ENCODE measurements at regions not wholly inside any gene's neighbourhood (a gene's known extent, or its start where the extent isn't known, plus 50 kb on each side); places are given as distances from the start of the nearest gene placed in this dataset.

DNA sequence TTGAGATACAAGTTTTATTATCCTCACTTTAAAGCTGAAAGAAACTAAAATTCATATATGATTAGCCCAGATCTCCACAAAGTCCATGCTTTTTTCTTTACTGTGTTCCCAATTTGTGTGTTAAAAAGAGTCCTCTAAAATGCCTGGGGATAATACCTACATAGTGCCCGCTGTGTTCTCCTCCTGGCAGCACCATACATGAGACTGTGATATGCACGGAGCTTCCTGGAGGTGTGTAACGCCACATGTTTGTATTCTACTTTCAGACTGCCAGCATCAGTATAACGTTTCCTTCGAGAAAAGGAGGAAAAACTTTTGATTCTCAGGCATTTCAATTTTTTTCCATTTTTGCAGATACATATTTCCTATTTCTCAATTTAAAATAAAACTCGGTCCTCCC lies 273.3 kb upstream of the TGFBR2 start:
- Histone ChIP-seq H3K9ac (ENCODE audit: insufficient read depth, low read length, poor library complexity, severe bottlenecking) (no peak overlapping the region), H3K36me3 (replicated peaks in 1 of 2; ENCODE audit: control insufficient read depth in 1 of 2, insufficient read depth in 2 of 2, low read length in 2 of 2) (no peaks in the 10 kb centered on the region), H3K27ac (ENCODE audit: low read depth in 1 of 2, low read length in 2 of 2) (no peak overlapping the region), H3K4me2 (replicated peaks; ENCODE audit: extremely low read depth, low read length, poor library complexity, severe bottlenecking) (no peak overlapping the region), H3K4me1 (ENCODE audit: control insufficient read depth in 1 of 2, insufficient read depth in 2 of 2, low read length in 2 of 2) (peaks cover 0 to 10% of the 10 kb centered on the region in 2 donors), H3K79me2 (ENCODE audit: insufficient read depth, low read length) (no peaks in the 10 kb centered on the region), H3K27me3 (ENCODE audit: control insufficient read depth in 2 of 2, insufficient read depth in 2 of 2, low read length in 2 of 2) (no peaks in the 10 kb centered on the region), H4K20me1 (ENCODE audit: insufficient read depth, low read length) (no peaks in the 10 kb centered on the region), H3K4me3 (replicated peaks in 1 of 3; ENCODE audit: low read depth in 2 of 3, low read length in 3 of 3) (no peak overlapping the region), H3K9me3 (replicated peaks in 1 of 2; ENCODE audit: control insufficient read depth in 1 of 2, insufficient read depth in 1 of 2, low read length in 2 of 2) (no peaks in the 10 kb centered on the region), H2AFZ (ENCODE audit: insufficient read depth, low read depth, low read length, poor library complexity, severe bottlenecking) (no peak overlapping the region)
- H3K27ac Mint-ChIP-seq, result peak overlapping the region in 1 of 7 donors; percentile 65
- H3K27me3 Mint-ChIP-seq (ENCODE audit: low read depth in 3 of 3), result peaks cover 0 to 1% (median 0%) of the 10 kb centered on the region in 3 donors
- intact Hi-C loops (cut with micrococcal nuclease), result no loop called here
- no peaks in the 10 kb centered on the region for H3K36me3 Mint-ChIP-seq
- H3K4me1 Mint-ChIP-seq, result peaks cover 5% of the 10 kb centered on the region
- TF ChIP-seq, protein P1, sequence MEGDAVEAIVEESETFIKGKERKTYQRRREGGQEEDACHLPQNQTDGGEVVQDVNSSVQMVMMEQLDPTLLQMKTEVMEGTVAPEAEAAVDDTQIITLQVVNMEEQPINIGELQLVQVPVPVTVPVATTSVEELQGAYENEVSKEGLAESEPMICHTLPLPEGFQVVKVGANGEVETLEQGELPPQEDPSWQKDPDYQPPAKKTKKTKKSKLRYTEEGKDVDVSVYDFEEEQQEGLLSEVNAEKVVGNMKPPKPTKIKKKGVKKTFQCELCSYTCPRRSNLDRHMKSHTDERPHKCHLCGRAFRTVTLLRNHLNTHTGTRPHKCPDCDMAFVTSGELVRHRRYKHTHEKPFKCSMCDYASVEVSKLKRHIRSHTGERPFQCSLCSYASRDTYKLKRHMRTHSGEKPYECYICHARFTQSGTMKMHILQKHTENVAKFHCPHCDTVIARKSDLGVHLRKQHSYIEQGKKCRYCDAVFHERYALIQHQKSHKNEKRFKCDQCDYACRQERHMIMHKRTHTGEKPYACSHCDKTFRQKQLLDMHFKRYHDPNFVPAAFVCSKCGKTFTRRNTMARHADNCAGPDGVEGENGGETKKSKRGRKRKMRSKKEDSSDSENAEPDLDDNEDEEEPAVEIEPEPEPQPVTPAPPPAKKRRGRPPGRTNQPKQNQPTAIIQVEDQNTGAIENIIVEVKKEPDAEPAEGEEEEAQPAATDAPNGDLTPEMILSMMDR (IDR thresholded peaks at IDR 0.05), result no peak
- DNase-seq, result no peak
- peaks cover 0 to 9% (median 2%) of the 10 kb centered on the region in 7 donors for H3K9me3 Mint-ChIP-seq
- WGBS (ENCODE audit: insufficient coverage), result no CpG with 5 or more reads among the region's 6 CpGs
- H3K4me3 Mint-ChIP-seq, result no peak overlapping the region

DNA sequence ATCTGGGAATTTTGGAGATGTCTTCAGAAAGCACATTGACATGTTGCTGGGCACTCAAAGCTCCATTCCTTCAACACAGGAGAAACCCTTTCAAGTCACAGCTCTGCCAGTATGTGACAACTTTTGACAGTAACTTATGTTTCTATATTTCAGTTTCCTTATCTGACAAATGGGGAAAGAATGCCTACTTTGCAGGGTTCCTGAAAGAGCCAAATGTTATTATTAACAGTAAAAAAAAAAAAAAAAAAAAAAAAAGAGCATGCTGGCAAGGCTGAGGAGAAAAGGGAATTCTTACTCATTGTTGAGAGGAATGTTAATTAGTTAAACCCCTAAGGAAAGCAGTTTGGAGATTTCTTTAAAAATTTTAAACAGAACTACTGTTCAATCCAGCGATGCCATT lies 272.5 kb upstream of the TGFBR2 start:
- TF ChIP-seq, protein P1 (IDR thresholded peaks at IDR 0.05), result no peak
- no peaks in the 10 kb centered on the region for H3K27me3 ChIP-seq (ENCODE audit: control insufficient read depth in 2 of 2, insufficient read depth in 2 of 2, low read length in 2 of 2)
- H3K27ac ChIP-seq (ENCODE audit: low read depth in 1 of 2, low read length in 2 of 2), result no peak overlapping the region
- DNase-seq, result no peak
- peaks cover 5% of the 10 kb centered on the region for H3K4me1 Mint-ChIP-seq
- no peak overlapping the region for H2AFZ ChIP-seq (ENCODE audit: insufficient read depth, low read depth, low read length, poor library complexity, severe bottlenecking)
- H3K27ac Mint-ChIP-seq, result no peak overlapping the region
- intact Hi-C loops (cut with micrococcal nuclease), result no loop called here
- WGBS (ENCODE audit: insufficient coverage), result no CpG with 5 or more reads among the region's 1 CpG
- H3K4me3 ChIP-seq (replicated peaks in 1 of 3; ENCODE audit: low read depth in 2 of 3, low read length in 3 of 3), result no peak overlapping the region
- no peak overlapping the region for H3K9ac ChIP-seq (ENCODE audit: insufficient read depth, low read length, poor library complexity, severe bottlenecking)
- peaks cover 0 to 10% of the 10 kb centered on the region in 2 donors for H3K4me1 ChIP-seq (ENCODE audit: control insufficient read depth in 1 of 2, insufficient read depth in 2 of 2, low read length in 2 of 2)
- peaks cover 0 to 9% (median 2%) of the 10 kb centered on the region in 7 donors for H3K9me3 Mint-ChIP-seq
- H3K27me3 Mint-ChIP-seq (ENCODE audit: low read depth in 3 of 3), result peaks cover 0 to 1% (median 0%) of the 10 kb centered on the region in 3 donors
- no peaks in the 10 kb centered on the region for H3K36me3 ChIP-seq (replicated peaks in 1 of 2; ENCODE audit: control insufficient read depth in 1 of 2, insufficient read depth in 2 of 2, low read length in 2 of 2)
- no peaks in the 10 kb centered on the region for H3K79me2 ChIP-seq (ENCODE audit: insufficient read depth, low read length)
- no peaks in the 10 kb centered on the region for H4K20me1 ChIP-seq (ENCODE audit: insufficient read depth, low read length)
- no peaks in the 10 kb centered on the region for H3K9me3 ChIP-seq (replicated peaks in 1 of 2; ENCODE audit: control insufficient read depth in 1 of 2, insufficient read depth in 1 of 2, low read length in 2 of 2)
- H3K36me3 Mint-ChIP-seq, result no peaks in the 10 kb centered on the region
- H3K4me2 ChIP-seq (replicated peaks; ENCODE audit: extremely low read depth, low read length, poor library complexity, severe bottlenecking), result no peak overlapping the region
- no peak overlapping the region for H3K4me3 Mint-ChIP-seq

All from CD14-positive monocyte (primary cell).